Cardiac muscle cell (in vitro differentiated cells and primary cell): ENCODE measurements at regions not wholly inside any gene's neighbourhood (a gene's known extent, or its start where the extent isn't known, plus 50 kb on each side); places are given as distances from the start of the nearest gene placed in this dataset.

Source experiments
- DNase-seq, 2 donors: peaks; one replicate each; pipeline versions ENCODE4 v3.0.0 to v3.0.0-alpha.2; 2010 to 2017; ENCODE audit warnings: low read depth in 1 of 2, low spot score in 1 of 2
- H3K27ac ChIP-seq: fragments of 200-600 bp; sonication (generic); 2 replicates; pipeline ENCODE4 v1.5.1; 2016
- H3K27me3 ChIP-seq: fragments of 200-600 bp; sonication (generic); 2 replicates; pipeline ENCODE4 v1.6.0; 2016; ENCODE audit warnings: control low read depth
- H3K36me3 ChIP-seq: fragments of 200-600 bp; sonication (generic); 2 replicates; pipeline ENCODE4 v1.5.1; 2016; ENCODE audit warnings: control low read depth
- H3K4me1 ChIP-seq: fragments of 200-600 bp; sonication (generic); 2 replicates; pipeline ENCODE4 v1.8.1; 2017; ENCODE audit warnings: low read depth, mild to moderate bottlenecking, mixed run types
- H3K4me3 ChIP-seq: fragments of 200-600 bp; sonication (generic); 2 replicates; pipeline ENCODE4 v1.5.1; 2016; ENCODE audit warnings: mild to moderate bottlenecking
- H3K9me3 ChIP-seq: fragments of 200-600 bp; sonication (generic); 2 replicates; pipeline ENCODE4 v1.5.1; 2017; ENCODE audit warnings: low read depth, mild to moderate bottlenecking, control low read depth
- CTCF ChIP-seq: IDR thresholded peaks from 2 replicates; pipeline ENCODE4 v1.5.1; 2012; ENCODE audit warnings: low read depth, mild to moderate bottlenecking, low read length

GRCh38 chr2:129860088-129860487 lies 119.4 kb upstream of the RAB6C start:
- no peaks in the 10 kb centered on the region for H3K4me1 ChIP-seq

GRCh38 chr2:129861666-129862288 lies 117.7 kb upstream of the RAB6C start:
- no peaks in the 10 kb centered on the region for H3K4me1 ChIP-seq
- no peak overlapping the region for H3K4me3 ChIP-seq
- no peak overlapping the region for H3K27ac ChIP-seq
- H3K36me3 ChIP-seq, result no peaks in the 10 kb centered on the region
- no peak for TF ChIP-seq CTCF
- no peaks in the 10 kb centered on the region for H3K27me3 ChIP-seq
- DNase-seq, result no peak
- no peaks in the 10 kb centered on the region for H3K9me3 ChIP-seq

More at GRCh38 chr2:129860088-129860487, 119.4 kb upstream of the RAB6C start:
- Histone ChIP-seq H3K27ac (no peak overlapping the region), H3K9me3 (no peaks in the 10 kb centered on the region), H3K36me3 (no peaks in the 10 kb centered on the region), H3K27me3 (no peaks in the 10 kb centered on the region), H3K4me3 (no peak overlapping the region)
- no peak for DNase-seq
- no peak for TF ChIP-seq CTCF

GRCh38 chr2:129862668-129863067 lies 116.8 kb upstream of the RAB6C start:
- no peaks in the 10 kb centered on the region for H3K4me1 ChIP-seq
- no peak for TF ChIP-seq CTCF
- DNase-seq, result no peak
- no peaks in the 10 kb centered on the region for H3K9me3 ChIP-seq
- H3K36me3 ChIP-seq, result no peaks in the 10 kb centered on the region
- H3K4me3 ChIP-seq, result no peak overlapping the region
- H3K27me3 ChIP-seq, result no peaks in the 10 kb centered on the region
- H3K27ac ChIP-seq, result no peak overlapping the region

GRCh38 chr2:129863350-129863749 lies 116.1 kb upstream of the RAB6C start:
- H3K27me3 ChIP-seq, result no peaks in the 10 kb centered on the region
- DNase-seq, result no peak
- H3K4me1 ChIP-seq, result no peaks in the 10 kb centered on the region
- no peak for TF ChIP-seq CTCF
- no peaks in the 10 kb centered on the region for H3K9me3 ChIP-seq
- H3K36me3 ChIP-seq, result no peaks in the 10 kb centered on the region
- no peak overlapping the region for H3K27ac ChIP-seq
- H3K4me3 ChIP-seq, result no peak overlapping the region

- Histone ChIP-seq H3K27ac (no peak overlapping the region), H3K4me3 (no peak overlapping the region), H3K4me1 (no peaks in the 10 kb centered on the region), H3K36me3 (no peaks in the 10 kb centered on the region), H3K9me3 (no peaks in the 10 kb centered on the region), H3K27me3 (no peaks in the 10 kb centered on the region)
- TF ChIP-seq CTCF, result no peak
- no peak for DNase-seq
These were observed 114.7 kb upstream of the RAB6C start for GRCh38 chr2:129864719-129865118.
